Ovary (tissue), 3 donors: ENCODE measurements at regions not wholly inside any gene's neighbourhood (a gene's known extent, or its start where the extent isn't known, plus 50 kb on each side); places are given as distances from the start of the nearest gene placed in this dataset.

Source experiments
- EP300 ChIP-seq: sonication (generic); formaldehyde crosslinking; IDR thresholded peaks from one replicate; pipeline ENCODE4 v1.6.1; 2017; ENCODE audit warnings: antibody characterized with exemption
- POLR2A ChIP-seq: fragments of 450-650 bp; IDR thresholded peaks from one replicate; pipeline ENCODE4 v1.6.1; 2017; ENCODE audit warnings: antibody characterized with exemption, mild to moderate bottlenecking, moderate library complexity
- TF ChIP-seq, protein P1 (sequence below), 3 donors: fragments of 450-650 bp in 2 of 3; fragments of 200-600 bp in 1 of 3; IDR thresholded peaks; one replicate each; pipeline versions ENCODE4 v1.5.1 to v1.8.0; 2016 to 2022; ENCODE audit warnings: antibody characterized with exemption in 3 of 3, mild to moderate bottlenecking in 1 of 3
- donor health status: DM: no; HTN: no; CAD: no.

DNA sequence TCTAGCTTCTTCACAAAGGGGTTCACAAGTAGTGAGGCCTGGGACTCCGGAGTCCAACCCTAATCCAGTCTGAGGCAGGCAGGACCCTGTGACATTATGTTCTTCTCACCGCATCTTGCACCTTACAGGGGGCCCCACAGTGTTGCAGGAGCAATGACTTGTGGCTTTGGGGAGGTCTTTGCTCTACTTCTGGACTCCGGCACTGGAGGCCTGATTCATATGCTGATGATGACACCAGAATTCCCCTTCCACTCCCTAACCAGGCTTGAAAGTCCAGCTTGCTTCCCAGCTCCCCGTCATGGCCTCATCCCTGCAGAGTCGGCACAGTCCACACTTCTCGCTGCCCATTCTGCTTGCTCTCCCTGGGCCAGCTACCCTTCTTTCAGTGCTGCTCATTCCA is 96.3 kb upstream of the SLC44A3 start:
- no peak for TF ChIP-seq POLR2A
- TF ChIP-seq, protein P1, sequence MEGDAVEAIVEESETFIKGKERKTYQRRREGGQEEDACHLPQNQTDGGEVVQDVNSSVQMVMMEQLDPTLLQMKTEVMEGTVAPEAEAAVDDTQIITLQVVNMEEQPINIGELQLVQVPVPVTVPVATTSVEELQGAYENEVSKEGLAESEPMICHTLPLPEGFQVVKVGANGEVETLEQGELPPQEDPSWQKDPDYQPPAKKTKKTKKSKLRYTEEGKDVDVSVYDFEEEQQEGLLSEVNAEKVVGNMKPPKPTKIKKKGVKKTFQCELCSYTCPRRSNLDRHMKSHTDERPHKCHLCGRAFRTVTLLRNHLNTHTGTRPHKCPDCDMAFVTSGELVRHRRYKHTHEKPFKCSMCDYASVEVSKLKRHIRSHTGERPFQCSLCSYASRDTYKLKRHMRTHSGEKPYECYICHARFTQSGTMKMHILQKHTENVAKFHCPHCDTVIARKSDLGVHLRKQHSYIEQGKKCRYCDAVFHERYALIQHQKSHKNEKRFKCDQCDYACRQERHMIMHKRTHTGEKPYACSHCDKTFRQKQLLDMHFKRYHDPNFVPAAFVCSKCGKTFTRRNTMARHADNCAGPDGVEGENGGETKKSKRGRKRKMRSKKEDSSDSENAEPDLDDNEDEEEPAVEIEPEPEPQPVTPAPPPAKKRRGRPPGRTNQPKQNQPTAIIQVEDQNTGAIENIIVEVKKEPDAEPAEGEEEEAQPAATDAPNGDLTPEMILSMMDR (IDR thresholded peaks at IDR 0.05): no peak
- no peak for TF ChIP-seq EP300
